GM21360 (cell line): ENCODE measurements at regions not wholly inside any gene's neighbourhood (a gene's known extent, or its start where the extent isn't known, plus 50 kb on each side); places are given as distances from the start of the nearest gene placed in this dataset.
"Not testable (repeated sequence)": the region's sequence is repeated elsewhere in the genome, so short reads cannot be mapped to it uniquely, and the experiment has no call there.

Source experiments
- ATAC-seq: cut with Tn5 transposase; IDR thresholded peaks from one replicate; pipeline ENCODE4 v1.9.1; 2021; ENCODE audit warnings: mild to moderate bottlenecking, moderate library complexity; ENCODE audit not compliant: unreplicated experiment

- ATAC-seq, result no peak
Measured at GRCh38 chr2:44084850-44085249, 83.8 kb upstream of the PPM1B start.

GRCh38 chr2:44086629-44087028 lies 82.0 kb upstream of the PPM1B start:
- no peak for ATAC-seq

- peak; percentile 88 for ATAC-seq
Measured at GRCh38 chr2:44087036-44087713, 81.5 kb upstream of the PPM1B start.

GRCh38 chr2:44087714-44088092 lies 81.0 kb upstream of the PPM1B start:
- no peak for ATAC-seq

- ATAC-seq, result not testable (repeated sequence)
Measured at GRCh38 chr2:44092519-44092918, 76.2 kb upstream of the PPM1B start.

- ATAC-seq, result no peak
Measured at GRCh38 chr2:44093970-44094369, 74.7 kb upstream of the PPM1B start.

GRCh38 chr2:44097322-44097907 lies 71.3 kb upstream of the PPM1B start:
- no peak for ATAC-seq

- no peak for ATAC-seq
Measured at GRCh38 chr2:44098050-44098449, 70.6 kb upstream of the PPM1B start.

GRCh38 chr2:44098891-44099290 lies 69.8 kb upstream of the PPM1B start:
- ATAC-seq, result no peak

GRCh38 chr2:44100351-44100750 lies 68.3 kb upstream of the PPM1B start:
- no peak for ATAC-seq

- no peak for ATAC-seq
Measured at GRCh38 chr2:44101246-44101645, 67.4 kb upstream of the PPM1B start.

- ATAC-seq, result no peak
Measured at GRCh38 chr2:44102790-44103562, 65.7 kb upstream of the PPM1B start.

- ATAC-seq, result no peak
Measured at GRCh38 chr2:44103639-44104038, 65.0 kb upstream of the PPM1B start.

- no peak for ATAC-seq
Measured at GRCh38 chr2:44104855-44105271, 63.8 kb upstream of the PPM1B start.

- ATAC-seq, result not testable (repeated sequence)
Measured at GRCh38 chr2:44106509-44106908, 62.2 kb upstream of the PPM1B start.

GRCh38 chr2:44107086-44107740 lies 61.5 kb upstream of the PPM1B start:
- ATAC-seq, result no peak

GRCh38 chr2:44107974-44108373 lies 60.7 kb upstream of the PPM1B start:
- ATAC-seq, result no peak

GRCh38 chr2:44109166-44109565 lies 59.5 kb upstream of the PPM1B start:
- no peak for ATAC-seq

- ATAC-seq, result no peak
Measured at GRCh38 chr2:44110444-44110843, 58.2 kb upstream of the PPM1B start.

- no peak for ATAC-seq
Measured at GRCh38 chr2:44112096-44112495, 56.6 kb upstream of the PPM1B start.

GRCh38 chr2:44116319-44116718 lies 52.4 kb upstream of the PPM1B start:
- ATAC-seq, result no peak

- ATAC-seq, result no peak
Measured at GRCh38 chr2:44118257-44118656, 50.4 kb upstream of the PPM1B start.
